ENCODE measurements at regions not wholly inside any gene's neighbourhood (a gene's known extent, or its start where the extent isn't known, plus 50 kb on each side); places are given as distances from the start of the nearest gene placed in this dataset.

DNA sequence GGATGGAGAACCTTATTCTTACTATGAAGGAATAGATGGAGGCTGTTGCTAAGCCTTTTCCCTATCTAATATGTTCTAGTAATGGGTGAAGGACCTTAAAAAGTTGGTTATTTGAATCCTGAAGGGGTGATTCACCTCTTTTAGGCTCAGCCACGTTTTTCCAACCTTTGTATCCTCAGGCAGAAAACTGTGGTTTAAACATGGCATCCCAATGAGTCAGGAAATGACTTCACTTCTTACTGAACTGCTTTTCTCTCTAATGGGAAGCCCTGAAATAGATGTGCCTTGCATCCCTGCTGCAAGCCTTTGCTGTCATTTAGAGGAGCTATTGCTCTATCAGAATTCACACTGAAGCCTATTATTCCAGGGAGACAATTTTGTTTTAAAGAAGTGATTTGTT lies 191.0 kb upstream of the ARX start:
- DNase-seq: no peak
- CTCF ChIA-PET: no interaction called here
- Mint-ChIP-seq H3K27me3 (ENCODE audit: low read depth) (no peaks in the 10 kb centered on the region), H3K9me3 (no peaks in the 10 kb centered on the region), H3K4me3 (no peak overlapping the region), H3K27ac (no peak overlapping the region), H3K4me1 (ENCODE audit: low read depth) (no peaks in the 10 kb centered on the region), H3K36me3 (ENCODE audit: low read depth) (no peaks in the 10 kb centered on the region)
- intact Hi-C loops (cut with micrococcal nuclease): no loop called here

DNA sequence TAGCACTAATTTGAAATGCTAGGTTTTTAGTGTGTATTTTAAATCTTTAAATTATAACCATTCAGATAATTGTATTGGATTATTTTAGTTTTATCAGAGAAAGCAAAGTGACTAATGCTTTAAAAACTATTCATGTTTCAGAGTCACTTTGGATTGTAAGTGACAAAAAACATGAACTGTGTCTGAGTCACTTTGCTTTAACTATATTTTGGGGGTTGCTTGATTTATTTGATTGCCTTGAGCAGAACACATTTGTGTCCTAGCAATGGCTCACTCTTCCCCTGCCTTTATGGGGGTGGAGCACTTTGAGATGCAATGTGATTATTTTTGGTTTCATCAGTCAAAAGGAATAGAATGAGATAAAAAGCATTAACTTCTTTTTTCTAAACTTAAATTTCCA lies 188.4 kb upstream of the ARX start:
- Mint-ChIP-seq H3K36me3 (ENCODE audit: low read depth) (no peaks in the 10 kb centered on the region), H3K9me3 (no peaks in the 10 kb centered on the region), H3K27ac (no peak overlapping the region), H3K4me3 (no peak overlapping the region), H3K27me3 (ENCODE audit: low read depth) (no peaks in the 10 kb centered on the region), H3K4me1 (ENCODE audit: low read depth) (no peaks in the 10 kb centered on the region)
- intact Hi-C loops (cut with micrococcal nuclease): no loop called here
- no peak for DNase-seq
- CTCF ChIA-PET: interaction anchor here (0.6 kb wide), 1 partner anchor 221 kb away, joined by 3 read pairs; no protein-coding TSS in a partner anchor

DNA sequence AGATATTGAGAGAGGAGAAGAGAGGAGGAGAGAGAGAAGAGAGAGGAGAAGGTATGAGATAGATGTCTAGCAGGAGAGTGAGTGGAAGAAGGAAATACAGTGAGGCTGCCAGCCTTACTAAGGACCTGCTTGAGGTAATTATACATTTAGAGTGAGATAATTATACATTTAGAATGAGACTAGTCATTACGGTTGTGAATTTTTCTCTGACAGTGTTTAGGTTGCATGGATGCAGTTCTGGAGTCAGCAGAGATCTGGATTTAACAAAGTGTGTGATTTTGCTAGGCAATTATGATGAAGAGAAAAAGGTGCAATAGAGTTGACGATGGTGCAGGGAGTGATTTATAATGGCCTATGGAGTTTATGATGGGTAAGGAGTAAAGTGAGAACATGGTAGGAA lies 187.1 kb upstream of the ARX start:
- Mint-ChIP-seq H3K4me3 (no peak overlapping the region), H3K27ac (no peak overlapping the region), H3K27me3 (ENCODE audit: low read depth) (no peaks in the 10 kb centered on the region), H3K4me1 (ENCODE audit: low read depth) (no peaks in the 10 kb centered on the region), H3K9me3 (no peaks in the 10 kb centered on the region), H3K36me3 (ENCODE audit: low read depth) (no peaks in the 10 kb centered on the region)
- CTCF ChIA-PET: no interaction called here
- intact Hi-C loops (cut with micrococcal nuclease): no loop called here
- DNase-seq: no peak

DNA sequence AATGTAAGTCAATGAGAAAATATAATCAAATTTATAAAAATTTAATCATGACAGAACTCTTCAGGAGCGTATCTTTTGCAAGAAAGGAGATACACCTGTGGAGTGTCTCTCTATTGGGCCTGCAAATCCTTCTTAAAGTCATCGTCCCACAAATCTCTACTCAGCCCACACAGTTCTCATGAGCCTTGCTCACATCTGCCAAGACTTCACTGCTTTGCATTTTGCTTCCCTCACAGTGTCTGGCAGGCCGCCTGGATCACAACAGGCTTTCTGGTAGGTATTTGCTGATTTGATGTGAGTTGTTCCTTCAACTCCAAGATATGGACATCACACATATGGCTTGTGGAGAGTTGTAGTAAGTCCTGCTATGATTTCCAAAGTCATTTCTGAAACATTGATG lies 183.1 kb upstream of the ARX start:
- no peak for DNase-seq
- no peaks in the 10 kb centered on the region for H3K4me1 Mint-ChIP-seq (ENCODE audit: low read depth)
- CTCF ChIA-PET: no interaction called here
- no peaks in the 10 kb centered on the region for H3K9me3 Mint-ChIP-seq
- no peak overlapping the region for H3K27ac Mint-ChIP-seq
- no peaks in the 10 kb centered on the region for H3K36me3 Mint-ChIP-seq (ENCODE audit: low read depth)
- intact Hi-C loops (cut with micrococcal nuclease): no loop called here
- no peak overlapping the region for H3K4me3 Mint-ChIP-seq
- H3K27me3 Mint-ChIP-seq (ENCODE audit: low read depth): no peaks in the 10 kb centered on the region

DNA sequence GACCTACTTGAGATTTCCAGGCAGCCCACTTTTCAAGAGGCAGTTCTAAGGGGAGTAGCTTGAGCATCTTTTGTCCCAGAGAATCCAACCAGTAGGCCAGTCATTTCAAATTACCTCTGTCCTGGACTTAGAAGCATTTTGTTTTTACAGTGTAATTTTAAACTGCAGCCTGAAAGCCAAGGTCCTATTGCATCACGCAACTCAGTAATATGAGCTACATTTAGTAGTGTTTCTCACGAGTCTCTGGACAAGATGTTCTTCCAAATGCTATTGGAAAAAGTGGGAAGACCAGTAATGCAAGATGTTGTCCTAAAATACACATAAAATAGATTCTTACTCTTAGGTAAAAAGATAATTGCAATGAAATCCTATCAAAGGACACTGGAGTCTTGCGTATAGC lies 182.5 kb upstream of the ARX start:
- Mint-ChIP-seq H3K36me3 (ENCODE audit: low read depth) (no peaks in the 10 kb centered on the region), H3K27me3 (ENCODE audit: low read depth) (no peaks in the 10 kb centered on the region), H3K4me3 (no peak overlapping the region), H3K4me1 (ENCODE audit: low read depth) (no peaks in the 10 kb centered on the region), H3K27ac (no peak overlapping the region), H3K9me3 (no peaks in the 10 kb centered on the region)
- DNase-seq: no peak
- intact Hi-C loops (cut with micrococcal nuclease): no loop called here
- CTCF ChIA-PET: interaction anchor here (0.6 kb wide), 1 partner anchor 342 kb away, joined by 3 read pairs; no protein-coding TSS in a partner anchor

DNA sequence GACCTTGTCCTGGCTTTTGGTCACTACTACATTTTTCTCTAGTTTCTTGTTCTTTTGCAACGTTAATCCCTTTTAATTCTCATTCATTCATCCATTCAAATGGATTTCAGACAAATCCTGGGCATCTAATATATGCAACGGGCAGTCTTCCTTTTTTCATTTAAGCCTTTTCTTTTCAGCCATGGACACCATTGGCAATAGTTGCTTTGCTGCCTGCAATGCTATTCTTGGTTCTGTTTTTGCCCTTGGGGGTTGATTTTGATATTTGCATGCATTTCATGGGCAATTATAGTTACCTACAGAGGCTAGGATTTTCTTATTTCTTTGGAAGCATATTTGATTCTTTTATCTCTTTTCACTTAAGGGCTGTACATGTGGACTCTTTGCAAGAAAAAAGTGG lies 180.5 kb upstream of the ARX start:
- intact Hi-C loops (cut with micrococcal nuclease): no loop called here
- H3K36me3 Mint-ChIP-seq (ENCODE audit: low read depth): no peaks in the 10 kb centered on the region
- DNase-seq: no peak
- no peak overlapping the region for H3K4me3 Mint-ChIP-seq
- no peaks in the 10 kb centered on the region for H3K27me3 Mint-ChIP-seq (ENCODE audit: low read depth)
- CTCF ChIA-PET: no interaction called here
- H3K27ac Mint-ChIP-seq: no peak overlapping the region
- no peaks in the 10 kb centered on the region for H3K9me3 Mint-ChIP-seq
- H3K4me1 Mint-ChIP-seq (ENCODE audit: low read depth): no peaks in the 10 kb centered on the region

DNA sequence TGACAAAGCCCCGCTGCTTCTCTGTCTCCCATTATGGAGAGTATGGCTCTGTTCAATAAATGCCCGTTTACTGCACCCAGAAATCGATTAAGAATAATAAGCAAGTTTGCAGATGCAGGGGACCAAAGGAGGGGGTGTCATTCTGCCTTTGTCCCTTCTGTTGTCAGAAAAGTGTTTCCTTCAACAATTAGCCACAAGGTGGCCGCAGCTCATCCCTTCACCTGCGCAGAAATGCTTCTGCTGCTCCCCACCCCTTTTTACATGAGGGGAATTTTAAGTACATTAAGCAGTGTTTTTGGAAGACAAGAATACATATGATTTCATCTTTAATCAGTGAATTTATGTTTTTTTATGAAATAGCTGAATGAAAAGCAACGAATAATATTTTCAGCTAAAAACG lies 175.6 kb upstream of the ARX start:
- intact Hi-C loops (cut with micrococcal nuclease): no loop called here
- no peak for DNase-seq
- Mint-ChIP-seq H3K36me3 (ENCODE audit: low read depth) (no peaks in the 10 kb centered on the region), H3K9me3 (peaks cover 4% of the 10 kb centered on the region), H3K4me3 (no peak overlapping the region), H3K27ac (no peak overlapping the region), H3K27me3 (ENCODE audit: low read depth) (no peaks in the 10 kb centered on the region), H3K4me1 (ENCODE audit: low read depth) (no peaks in the 10 kb centered on the region)
- CTCF ChIA-PET: interaction anchor here (0.6 to 1.0 kb wide), 2 partner anchors 47 to 566 kb away, joined by 3 read pairs; no protein-coding TSS in a partner anchor

DNA sequence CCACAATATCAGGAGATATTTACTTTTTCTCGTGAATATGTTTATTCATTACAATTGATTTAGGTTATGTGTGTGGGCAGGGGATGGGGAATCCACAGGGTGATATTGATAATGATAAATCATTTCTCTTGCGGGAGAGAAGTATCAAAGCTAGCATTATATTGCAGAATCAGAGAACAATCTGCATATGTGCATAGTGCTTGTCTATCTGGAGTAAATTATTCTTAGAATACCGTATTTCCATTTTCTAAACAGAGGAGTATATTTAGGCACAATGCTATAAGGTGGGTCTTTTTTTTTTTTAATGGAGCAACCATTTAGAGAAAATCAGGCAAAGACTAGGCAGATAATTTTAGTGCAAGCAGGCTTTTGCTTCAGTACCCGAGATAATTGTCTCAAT lies 166.0 kb upstream of the ARX start:
- no peak for DNase-seq
- Mint-ChIP-seq H3K27ac (no peak overlapping the region), H3K36me3 (ENCODE audit: low read depth) (no peaks in the 10 kb centered on the region), H3K4me3 (no peak overlapping the region), H3K4me1 (ENCODE audit: low read depth) (no peaks in the 10 kb centered on the region), H3K27me3 (ENCODE audit: low read depth) (peaks cover 5% of the 10 kb centered on the region), H3K9me3 (no peaks in the 10 kb centered on the region)
- intact Hi-C loops (cut with micrococcal nuclease): no loop called here
- CTCF ChIA-PET: no interaction called here

DNA sequence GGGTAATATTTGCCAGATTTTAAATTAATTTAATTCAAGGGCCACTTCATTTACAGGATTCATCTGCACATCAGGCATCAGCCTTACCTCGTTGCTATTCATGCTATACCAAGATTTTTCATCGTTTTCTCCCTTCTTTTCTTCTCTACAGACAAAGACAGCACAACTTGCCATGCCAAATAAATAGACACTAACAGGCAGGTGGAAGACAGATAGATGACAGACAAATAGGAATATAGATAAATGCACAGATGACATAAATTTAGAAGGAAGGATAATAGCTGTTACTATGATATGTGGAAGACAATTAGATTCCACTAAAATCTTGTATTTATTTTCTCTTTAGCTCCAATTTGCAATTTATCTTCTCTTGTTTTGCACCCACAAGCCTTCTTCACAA lies 164.5 kb upstream of the ARX start:
- Mint-ChIP-seq H3K4me3 (no peak overlapping the region), H3K36me3 (ENCODE audit: low read depth) (no peaks in the 10 kb centered on the region), H3K27ac (no peak overlapping the region), H3K9me3 (no peaks in the 10 kb centered on the region), H3K4me1 (ENCODE audit: low read depth) (no peaks in the 10 kb centered on the region), H3K27me3 (ENCODE audit: low read depth) (peaks cover 5% of the 10 kb centered on the region)
- intact Hi-C loops (cut with micrococcal nuclease): no loop called here
- CTCF ChIA-PET: no interaction called here
- DNase-seq: no peak

DNA sequence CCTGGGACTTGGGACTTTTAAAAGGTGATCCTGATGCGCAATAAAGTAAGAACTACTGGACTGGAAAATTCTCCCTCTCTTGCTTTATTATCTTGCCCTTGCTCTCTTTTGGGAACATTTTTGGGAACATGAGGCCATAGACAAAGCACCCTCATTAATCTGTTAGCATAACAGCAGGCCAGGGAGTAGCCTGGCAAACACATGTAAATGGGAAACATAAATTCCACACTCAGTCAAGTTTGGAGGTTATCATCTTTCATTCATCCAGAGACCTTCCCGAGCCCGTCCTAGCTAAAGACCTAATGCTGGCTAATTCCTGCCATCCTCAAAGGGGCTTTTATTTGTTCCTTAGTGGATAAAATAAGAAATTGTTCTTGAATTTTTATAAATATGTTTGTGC lies 162.8 kb upstream of the ARX start:
- no peak overlapping the region for H3K4me3 Mint-ChIP-seq
- intact Hi-C loops (cut with micrococcal nuclease): no loop called here
- H3K36me3 Mint-ChIP-seq (ENCODE audit: low read depth): no peaks in the 10 kb centered on the region
- no peak for DNase-seq
- H3K4me1 Mint-ChIP-seq (ENCODE audit: low read depth): no peaks in the 10 kb centered on the region
- no peaks in the 10 kb centered on the region for H3K9me3 Mint-ChIP-seq
- CTCF ChIA-PET: no interaction called here
- H3K27me3 Mint-ChIP-seq (ENCODE audit: low read depth): peaks cover 5% of the 10 kb centered on the region
- H3K27ac Mint-ChIP-seq: no peak overlapping the region

DNA sequence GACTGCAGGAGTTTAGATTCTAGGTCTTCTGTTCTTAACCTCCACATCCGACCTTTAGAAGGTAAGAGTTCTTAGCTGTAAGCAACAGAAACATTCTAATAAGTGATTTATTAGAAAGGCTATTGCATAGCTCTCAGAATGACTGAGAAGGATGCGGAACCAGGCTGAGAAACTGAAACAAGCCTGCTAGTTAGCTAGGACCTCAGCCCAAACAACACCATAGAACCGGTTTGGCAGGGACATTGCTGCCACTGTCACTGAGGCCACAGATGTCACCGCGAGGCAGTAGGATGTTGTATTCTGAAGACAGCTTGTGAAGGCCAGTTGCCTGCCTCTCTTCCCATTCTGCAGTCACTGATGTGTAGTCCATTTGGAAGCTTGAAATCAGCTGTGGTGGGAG lies 160.0 kb upstream of the ARX start:
- H3K27ac Mint-ChIP-seq: no peak overlapping the region
- H3K9me3 Mint-ChIP-seq: no peaks in the 10 kb centered on the region
- peaks cover 5% of the 10 kb centered on the region for H3K27me3 Mint-ChIP-seq (ENCODE audit: low read depth)
- CTCF ChIA-PET: no interaction called here
- no peak for DNase-seq
- H3K36me3 Mint-ChIP-seq (ENCODE audit: low read depth): no peaks in the 10 kb centered on the region
- intact Hi-C loops (cut with micrococcal nuclease): no loop called here
- H3K4me3 Mint-ChIP-seq: no peak overlapping the region
- no peaks in the 10 kb centered on the region for H3K4me1 Mint-ChIP-seq (ENCODE audit: low read depth)

DNA sequence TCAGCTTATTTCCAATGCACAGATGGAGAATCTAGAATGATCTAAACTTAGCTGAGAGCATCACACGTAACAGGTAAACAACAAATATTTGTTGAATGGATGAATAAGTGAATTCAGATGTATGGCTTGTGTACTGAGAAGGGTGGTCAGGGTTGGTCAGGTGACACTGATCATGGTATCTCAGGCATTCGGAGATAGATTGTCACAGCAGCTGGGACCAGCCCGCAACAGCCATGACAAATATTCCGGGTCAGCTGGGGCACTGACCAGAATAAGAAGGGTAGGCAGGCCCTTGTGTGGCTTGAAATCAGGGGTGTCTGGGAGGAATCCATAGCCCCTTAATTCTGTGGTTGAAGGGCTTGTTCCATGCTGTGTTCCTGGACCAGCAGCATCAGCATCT lies 159.4 kb upstream of the ARX start:
- intact Hi-C loops (cut with micrococcal nuclease): no loop called here
- no peak overlapping the region for H3K27ac Mint-ChIP-seq
- no peaks in the 10 kb centered on the region for H3K4me1 Mint-ChIP-seq (ENCODE audit: low read depth)
- H3K4me3 Mint-ChIP-seq: no peak overlapping the region
- H3K9me3 Mint-ChIP-seq: no peaks in the 10 kb centered on the region
- no peak for DNase-seq
- CTCF ChIA-PET: no interaction called here
- H3K36me3 Mint-ChIP-seq (ENCODE audit: low read depth): no peaks in the 10 kb centered on the region
- H3K27me3 Mint-ChIP-seq (ENCODE audit: low read depth): peaks cover 3% of the 10 kb centered on the region

DNA sequence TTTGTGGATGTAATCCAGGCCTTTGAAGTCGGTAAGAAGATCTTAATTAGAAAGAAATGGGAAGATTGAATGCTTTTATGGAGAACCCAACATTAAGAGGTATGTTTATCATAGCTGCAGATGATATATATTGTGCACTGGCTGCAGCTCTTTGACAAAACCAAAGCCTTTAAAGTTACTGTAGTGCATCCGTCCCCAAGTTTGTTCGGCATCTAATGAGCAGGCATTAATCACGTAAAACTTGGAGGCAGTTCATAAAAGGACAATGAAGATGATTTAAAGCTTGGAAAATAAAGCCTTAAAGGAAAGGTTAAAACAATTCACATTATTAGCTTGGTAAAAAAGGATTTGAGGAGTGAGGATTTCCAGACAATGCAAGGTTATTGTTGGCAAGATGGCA lies 150.8 kb upstream of the ARX start:
- Mint-ChIP-seq H3K4me3 (no peak overlapping the region), H3K36me3 (ENCODE audit: low read depth) (no peaks in the 10 kb centered on the region), H3K4me1 (ENCODE audit: low read depth) (no peaks in the 10 kb centered on the region), H3K9me3 (no peaks in the 10 kb centered on the region), H3K27ac (no peak overlapping the region), H3K27me3 (ENCODE audit: low read depth) (peaks cover 3% of the 10 kb centered on the region)
- no peak for DNase-seq
- CTCF ChIA-PET: no interaction called here
- intact Hi-C loops (cut with micrococcal nuclease): no loop called here

DNA sequence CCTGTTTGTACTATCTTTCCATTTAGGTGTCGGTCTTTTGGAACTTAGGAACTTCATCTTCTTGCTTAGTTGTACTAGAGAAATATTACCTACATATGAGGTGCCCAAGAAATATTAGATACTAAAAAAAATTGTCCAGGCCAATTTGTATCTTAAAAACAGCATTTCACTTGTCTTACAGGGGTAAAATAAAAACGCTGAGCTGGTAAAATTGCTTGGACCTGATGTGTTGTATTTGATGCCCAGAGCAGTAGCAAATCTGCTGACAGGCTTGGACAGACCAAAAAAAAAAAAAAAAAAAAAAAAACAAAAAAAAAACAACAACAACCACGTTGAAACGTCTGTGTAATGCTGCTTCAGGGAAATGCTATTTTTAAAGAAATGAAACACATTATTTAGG lies 150.4 kb upstream of the ARX start:
- CTCF ChIA-PET: no interaction called here
- H3K4me3 Mint-ChIP-seq: no peak overlapping the region
- H3K27ac Mint-ChIP-seq: no peak overlapping the region
- peaks cover 3% of the 10 kb centered on the region for H3K27me3 Mint-ChIP-seq (ENCODE audit: low read depth)
- H3K36me3 Mint-ChIP-seq (ENCODE audit: low read depth): no peaks in the 10 kb centered on the region
- H3K4me1 Mint-ChIP-seq (ENCODE audit: low read depth): no peaks in the 10 kb centered on the region
- intact Hi-C loops (cut with micrococcal nuclease): no loop called here
- no peak for DNase-seq
- H3K9me3 Mint-ChIP-seq: no peaks in the 10 kb centered on the region

All from activated naive CD4-positive, alpha-beta T cell treated with anti-CD3 and anti-CD28 coated beads for 36 hours (primary cell).